Osteoblast (primary cell): ENCODE measurements at regions not wholly inside any gene's neighbourhood (a gene's known extent, or its start where the extent isn't known, plus 50 kb on each side); places are given as distances from the start of the nearest gene placed in this dataset.

Experiments used
- DNase-seq: peaks from one replicate; pipeline ENCODE4 v3.0.0; 2011; ENCODE audit warnings: low spot score, mixed read lengths; ENCODE audit not compliant: insufficient read length; ENCODE audit errors: missing footprints
- H2AFZ ChIP-seq: 2 replicates; pipeline ENCODE4 v1.6.0; 2011; ENCODE audit warnings: mild to moderate bottlenecking, low read length
- H3K27ac ChIP-seq: 2 replicates; pipeline ENCODE4 v1.5.1; 2011; ENCODE audit warnings: mild to moderate bottlenecking, low read depth, low read length, moderate library complexity
- H3K27me3 ChIP-seq: 2 replicates; pipeline ENCODE4 v1.6.0; 2012; ENCODE audit warnings: mild to moderate bottlenecking, control low read depth, inconsistent platforms, low read length, moderate library complexity; ENCODE audit not compliant: insufficient read depth
- H3K36me3 ChIP-seq: 2 replicates; pipeline ENCODE4 v1.5.1; 2011; ENCODE audit warnings: mild to moderate bottlenecking, low read length, control low read depth, moderate library complexity; ENCODE audit not compliant: insufficient read depth
- H3K4me1 ChIP-seq: 2 replicates; pipeline ENCODE4 v1.5.1; 2011; ENCODE audit warnings: mild to moderate bottlenecking, low read length, control low read depth, moderate library complexity; ENCODE audit not compliant: insufficient read depth
- H3K4me2 ChIP-seq: 2 replicates; pipeline ENCODE4 v1.6.0; 2011; ENCODE audit warnings: mild to moderate bottlenecking, low read length; ENCODE audit not compliant: insufficient read depth
- H3K4me3 ChIP-seq: fragments of 200-600 bp; sonication (generic); 3 replicates; pipeline ENCODE4 v1.5.1; 2012; ENCODE audit warnings: mild to moderate bottlenecking, low read length, inconsistent platforms; ENCODE audit not compliant: insufficient read depth
- H3K79me2 ChIP-seq: 2 replicates; pipeline ENCODE4 v1.6.0; 2012; ENCODE audit warnings: mild to moderate bottlenecking, low read length, control low read depth, inconsistent platforms; ENCODE audit not compliant: insufficient read depth
- H3K9me3 ChIP-seq: 2 replicates; pipeline ENCODE4 v1.5.1; 2011; ENCODE audit warnings: low read depth, low read length, control low read depth
- H4K20me1 ChIP-seq: 2 replicates; pipeline ENCODE4 v1.6.0; 2012; ENCODE audit warnings: mild to moderate bottlenecking, low read length, control low read depth; ENCODE audit not compliant: insufficient read depth
- CTCF ChIP-seq: IDR thresholded peaks from 2 replicates; pipeline ENCODE4 v1.5.1; 2011; ENCODE audit warnings: mild to moderate bottlenecking, low read depth, low read length, moderate library complexity; ENCODE audit errors: extremely low read depth

GRCh38 chr7:106515321-106515720, 145.6 kb downstream of the CCDC71L start:
- H3K4me3 ChIP-seq, result no peak overlapping the region
- TF ChIP-seq CTCF, result no peak
- H3K27ac ChIP-seq, result no peak overlapping the region
- H3K9me3 ChIP-seq, result no peaks in the 10 kb centered on the region
- no peak for DNase-seq
- no peaks in the 10 kb centered on the region for H3K4me1 ChIP-seq
- H3K27me3 ChIP-seq, result peaks cover 29% of the 10 kb centered on the region
- H3K36me3 ChIP-seq, result no peaks in the 10 kb centered on the region
- H2AFZ ChIP-seq, result no peak overlapping the region
- no peak overlapping the region for H3K4me2 ChIP-seq
- H3K79me2 ChIP-seq, result no peaks in the 10 kb centered on the region
- no peaks in the 10 kb centered on the region for H4K20me1 ChIP-seq

GRCh38 chr7:106514881-106515280, 146.1 kb downstream of the CCDC71L start:
- H3K4me2 ChIP-seq, result no peak overlapping the region
- TF ChIP-seq CTCF, result no peak

GRCh38 chr7:106512217-106512616, 148.7 kb downstream of the CCDC71L start:
- H3K27me3 ChIP-seq, result peaks cover 14% of the 10 kb centered on the region
- H3K4me3 ChIP-seq, result no peak overlapping the region
- H3K79me2 ChIP-seq, result no peaks in the 10 kb centered on the region
- no peaks in the 10 kb centered on the region for H3K36me3 ChIP-seq
- no peak for TF ChIP-seq CTCF
- no peaks in the 10 kb centered on the region for H3K4me1 ChIP-seq
- no peak overlapping the region for H2AFZ ChIP-seq
- H4K20me1 ChIP-seq, result no peaks in the 10 kb centered on the region
- H3K4me2 ChIP-seq, result no peak overlapping the region
- no peaks in the 10 kb centered on the region for H3K9me3 ChIP-seq
- DNase-seq, result no peak
- H3K27ac ChIP-seq, result no peak overlapping the region

More at GRCh38 chr7:106514881-106515280, 146.1 kb downstream of the CCDC71L start:
- no peaks in the 10 kb centered on the region for H3K79me2 ChIP-seq
- H2AFZ ChIP-seq, result no peak overlapping the region
- DNase-seq, result no peak
- no peaks in the 10 kb centered on the region for H3K4me1 ChIP-seq
- H3K9me3 ChIP-seq, result no peaks in the 10 kb centered on the region
- no peaks in the 10 kb centered on the region for H3K36me3 ChIP-seq
- H3K27me3 ChIP-seq, result peaks cover 26% of the 10 kb centered on the region
- no peak overlapping the region for H3K27ac ChIP-seq
- H4K20me1 ChIP-seq, result no peaks in the 10 kb centered on the region
- no peak overlapping the region for H3K4me3 ChIP-seq

- no peak for DNase-seq
- Histone ChIP-seq H3K4me2 (no peak overlapping the region), H2AFZ (no peak overlapping the region), H3K4me1 (no peaks in the 10 kb centered on the region), H3K79me2 (no peaks in the 10 kb centered on the region), H3K27ac (no peak overlapping the region), H3K4me3 (no peak overlapping the region), H3K36me3 (no peaks in the 10 kb centered on the region), H4K20me1 (no peaks in the 10 kb centered on the region), H3K27me3 (no peaks in the 10 kb centered on the region), H3K9me3 (no peaks in the 10 kb centered on the region)
- TF ChIP-seq CTCF, result no peak
Observed at GRCh38 chr7:106504645-106505044, 156.3 kb downstream of the CCDC71L start.
